GM13977 (cell line): ENCODE measurements at regions not wholly inside any gene's neighbourhood (a gene's known extent, or its start where the extent isn't known, plus 50 kb on each side); places are given as distances from the start of the nearest gene placed in this dataset.

Experiments used
- DNase-seq: peaks from one replicate; pipeline ENCODE4 v3.0.0; 2012; ENCODE audit warnings: low spot score
- in situ Hi-C: fragments of 300-500 bp; cut with MboI; formaldehyde crosslinking; loops from one replicate; pipeline ENCODE4 v1.12.0; 2022; ENCODE audit warnings: low sequenced_read_pairs, low pct_unique_long_range_greater_than_20kb, mixed read lengths, inconsistent platforms; ENCODE audit not compliant: unreplicated experiment
- TF ChIP-seq, protein P1 (sequence below): IDR thresholded peaks from 2 replicates; pipeline ENCODE4 v1.5.1; 2012; ENCODE audit warnings: mild to moderate bottlenecking, control low read depth; ENCODE audit not compliant: insufficient read depth; ENCODE audit errors: extremely low read depth, missing control alignments

DNA sequence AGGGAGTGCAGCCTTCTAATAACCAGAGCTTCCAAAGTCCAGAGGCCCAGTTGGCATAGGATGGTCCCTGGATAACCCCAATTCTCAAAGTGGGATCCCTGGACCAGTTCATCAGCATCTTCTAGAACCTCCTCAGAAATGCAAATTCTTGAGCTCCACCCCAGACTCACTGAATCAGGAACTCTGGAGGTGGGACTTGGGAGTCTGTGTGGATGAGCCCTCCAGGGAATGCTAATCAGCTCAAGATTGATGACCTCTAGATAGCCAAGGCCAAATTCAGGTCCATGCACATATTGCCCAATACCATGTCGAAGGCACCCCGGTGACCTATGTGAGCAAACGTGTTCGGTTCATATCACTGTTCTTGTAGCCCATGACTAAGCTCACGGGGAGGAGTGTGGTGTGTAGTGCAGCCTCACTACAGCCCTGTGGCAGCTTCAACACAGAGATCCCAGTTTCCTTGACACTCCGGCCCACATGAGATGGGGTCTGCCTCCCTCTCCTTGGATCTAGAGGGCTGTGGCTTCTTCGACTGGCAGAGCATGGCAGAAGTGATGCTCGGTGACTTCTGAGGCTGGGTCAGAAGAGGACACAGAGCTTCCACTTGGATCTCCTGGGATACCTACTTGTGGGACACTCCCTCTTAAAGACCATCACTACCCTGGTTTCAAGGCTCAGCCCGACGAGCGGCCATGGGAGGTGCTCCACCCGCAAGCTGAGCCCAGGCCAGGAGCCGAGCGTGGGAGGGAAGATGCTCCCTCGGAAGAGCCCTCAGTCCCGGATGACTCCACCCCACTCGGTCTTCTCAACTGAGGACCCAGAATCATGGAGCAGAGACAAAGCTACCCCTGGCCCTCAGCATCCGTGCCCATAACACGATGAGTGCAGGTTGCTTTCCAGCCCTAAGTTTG lies 151.1 kb upstream of the CST7 start:
- TF ChIP-seq, protein P1, sequence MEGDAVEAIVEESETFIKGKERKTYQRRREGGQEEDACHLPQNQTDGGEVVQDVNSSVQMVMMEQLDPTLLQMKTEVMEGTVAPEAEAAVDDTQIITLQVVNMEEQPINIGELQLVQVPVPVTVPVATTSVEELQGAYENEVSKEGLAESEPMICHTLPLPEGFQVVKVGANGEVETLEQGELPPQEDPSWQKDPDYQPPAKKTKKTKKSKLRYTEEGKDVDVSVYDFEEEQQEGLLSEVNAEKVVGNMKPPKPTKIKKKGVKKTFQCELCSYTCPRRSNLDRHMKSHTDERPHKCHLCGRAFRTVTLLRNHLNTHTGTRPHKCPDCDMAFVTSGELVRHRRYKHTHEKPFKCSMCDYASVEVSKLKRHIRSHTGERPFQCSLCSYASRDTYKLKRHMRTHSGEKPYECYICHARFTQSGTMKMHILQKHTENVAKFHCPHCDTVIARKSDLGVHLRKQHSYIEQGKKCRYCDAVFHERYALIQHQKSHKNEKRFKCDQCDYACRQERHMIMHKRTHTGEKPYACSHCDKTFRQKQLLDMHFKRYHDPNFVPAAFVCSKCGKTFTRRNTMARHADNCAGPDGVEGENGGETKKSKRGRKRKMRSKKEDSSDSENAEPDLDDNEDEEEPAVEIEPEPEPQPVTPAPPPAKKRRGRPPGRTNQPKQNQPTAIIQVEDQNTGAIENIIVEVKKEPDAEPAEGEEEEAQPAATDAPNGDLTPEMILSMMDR: no peak
- no peak for DNase-seq
- in situ Hi-C loops: no loop called here

DNA sequence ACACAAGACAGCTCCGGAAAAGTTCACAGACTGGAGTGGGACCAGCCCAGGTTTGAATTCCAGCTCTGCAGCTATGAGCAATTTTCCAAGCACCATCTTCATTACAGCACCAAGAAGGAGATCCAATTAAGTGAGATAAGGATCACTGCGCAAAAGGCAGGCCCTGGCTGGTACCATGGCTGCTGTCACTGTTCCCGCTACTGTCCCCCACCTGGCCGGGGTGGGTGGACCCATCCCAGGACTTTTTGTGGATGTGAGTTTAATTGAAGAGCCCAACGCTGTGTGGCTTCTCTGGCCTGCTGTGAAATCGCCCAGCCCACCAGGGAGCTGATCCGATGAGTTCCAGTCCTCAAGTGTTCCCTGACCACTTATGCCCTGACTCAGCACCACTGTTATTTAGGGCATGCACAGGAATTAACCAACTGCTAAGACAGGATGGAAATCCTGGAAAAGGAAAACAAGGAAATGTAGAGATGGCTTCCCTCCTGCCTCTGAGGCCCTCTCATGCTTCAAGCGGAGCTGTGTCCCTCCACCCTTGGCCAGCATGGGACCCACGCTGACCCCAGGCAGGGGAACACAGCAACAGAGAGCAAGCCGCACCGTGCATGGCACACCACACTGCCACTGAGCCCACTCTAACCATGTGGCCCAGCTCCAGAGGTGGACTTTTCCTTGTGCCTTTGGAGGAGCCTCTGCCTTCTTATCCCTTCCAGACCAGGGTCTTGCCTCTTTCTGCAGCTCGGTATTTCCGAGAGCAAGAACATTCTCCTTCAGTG lies 150.0 kb upstream of the CST7 start:
- in situ Hi-C loops: no loop called here
- TF ChIP-seq, protein P1: no peak
- DNase-seq: no peak

DNA sequence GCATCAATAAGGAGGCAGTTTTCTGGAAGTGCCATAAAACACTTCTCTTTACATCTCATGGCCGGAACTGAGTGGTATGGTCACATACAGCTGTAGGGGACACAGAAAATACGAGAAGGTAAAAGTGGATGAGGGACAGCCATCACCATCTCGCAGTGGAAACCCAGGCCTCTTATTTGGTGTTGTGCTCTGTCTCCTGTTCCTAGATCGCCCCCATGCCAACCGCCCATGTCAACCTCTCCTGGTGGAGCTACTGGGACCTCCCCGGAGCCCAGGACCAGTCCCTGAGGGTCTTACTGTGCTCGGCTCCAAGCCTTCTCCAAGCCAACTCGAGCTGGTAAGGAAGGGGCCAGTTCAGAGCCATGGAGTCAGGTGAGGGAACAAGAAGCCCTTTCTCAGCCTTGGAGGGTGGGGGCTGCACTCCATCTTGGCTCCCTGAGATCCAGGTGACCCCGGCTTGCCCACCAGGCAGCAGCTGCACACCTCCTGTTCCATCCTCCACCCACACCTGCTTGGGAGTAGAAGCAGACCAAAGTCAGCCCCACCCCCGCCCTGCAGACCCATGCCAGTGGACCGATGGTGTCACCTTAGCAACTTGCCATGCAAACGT lies 149.0 kb upstream of the CST7 start:
- DNase-seq: no peak
- TF ChIP-seq, protein P1: no peak
- in situ Hi-C loops: no loop called here

DNA sequence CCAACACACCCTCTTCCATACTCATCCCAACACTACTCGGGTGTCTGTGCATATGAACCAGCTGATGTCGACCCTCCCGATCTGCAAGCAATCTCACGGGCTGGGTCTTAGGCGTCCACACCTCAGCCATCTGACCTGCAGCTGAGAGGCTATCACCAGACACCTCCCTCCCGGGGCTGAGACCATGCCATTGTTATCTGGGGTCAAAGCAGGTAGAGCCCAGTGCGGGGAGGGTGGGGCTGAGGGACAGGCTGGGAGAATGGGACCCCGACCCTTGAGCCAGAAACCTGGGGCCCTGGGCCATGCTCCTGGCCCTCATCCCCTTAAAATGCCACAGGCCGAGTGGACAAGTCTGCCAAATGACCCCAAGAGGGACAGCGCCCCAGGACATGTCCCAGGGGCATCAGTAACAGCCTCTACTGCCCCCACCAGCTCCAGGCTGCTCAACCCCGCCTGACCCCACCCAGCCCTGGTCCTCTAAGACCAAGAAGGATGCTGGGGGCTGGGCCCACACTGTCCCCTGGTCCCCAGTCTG lies 146.7 kb upstream of the CST7 start:
- TF ChIP-seq, protein P1: no peak
- in situ Hi-C loops: no loop called here

DNA sequence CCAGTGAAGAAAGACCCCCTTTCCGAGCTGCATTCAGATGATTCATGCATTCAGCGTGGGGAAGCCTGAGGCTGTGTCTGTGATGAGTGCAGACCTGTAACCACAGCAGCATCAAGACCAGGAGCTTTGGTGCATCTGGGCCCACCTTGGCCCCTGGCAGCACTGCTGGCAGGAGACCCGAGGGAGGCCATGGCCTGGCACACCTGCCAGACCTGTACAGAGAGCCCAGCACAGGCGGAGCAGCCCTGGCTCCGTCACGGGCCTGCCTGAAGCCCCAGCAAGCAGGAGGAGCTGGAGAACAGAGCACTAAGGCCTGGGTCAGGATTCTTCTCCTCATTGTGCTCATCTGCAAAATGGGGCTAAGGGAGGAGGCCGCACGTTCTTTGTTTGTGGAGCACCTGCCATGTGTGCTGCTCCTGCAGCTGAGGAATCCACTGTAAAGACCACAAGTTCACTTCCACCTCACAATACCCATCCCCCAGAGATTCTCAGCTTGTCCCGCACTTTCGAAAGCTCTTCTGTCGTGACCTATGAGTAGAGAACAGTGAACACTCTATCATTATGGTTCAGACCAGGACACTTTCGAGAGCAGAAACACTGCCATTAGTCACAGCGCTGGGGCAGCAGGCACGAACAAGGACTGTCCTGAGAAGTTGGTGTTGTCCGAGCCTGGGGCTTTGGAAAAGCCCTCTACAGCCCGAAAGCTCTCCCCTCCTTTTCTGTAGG lies 144.4 kb upstream of the CST7 start:
- in situ Hi-C loops: no loop called here
- TF ChIP-seq, protein P1: no peak
- DNase-seq: no peak

More for the DNA sequence above, 146.7 kb upstream of the CST7 start:
- no peak for DNase-seq
